ENCODE measurements at regions not wholly inside any gene's neighbourhood (a gene's known extent, or its start where the extent isn't known, plus 50 kb on each side); places are given as distances from the start of the nearest gene placed in this dataset.
"Not testable (repeated sequence)": the region's sequence is repeated elsewhere in the genome, so short reads cannot be mapped to it uniquely, and the experiment has no call there.

DNA sequence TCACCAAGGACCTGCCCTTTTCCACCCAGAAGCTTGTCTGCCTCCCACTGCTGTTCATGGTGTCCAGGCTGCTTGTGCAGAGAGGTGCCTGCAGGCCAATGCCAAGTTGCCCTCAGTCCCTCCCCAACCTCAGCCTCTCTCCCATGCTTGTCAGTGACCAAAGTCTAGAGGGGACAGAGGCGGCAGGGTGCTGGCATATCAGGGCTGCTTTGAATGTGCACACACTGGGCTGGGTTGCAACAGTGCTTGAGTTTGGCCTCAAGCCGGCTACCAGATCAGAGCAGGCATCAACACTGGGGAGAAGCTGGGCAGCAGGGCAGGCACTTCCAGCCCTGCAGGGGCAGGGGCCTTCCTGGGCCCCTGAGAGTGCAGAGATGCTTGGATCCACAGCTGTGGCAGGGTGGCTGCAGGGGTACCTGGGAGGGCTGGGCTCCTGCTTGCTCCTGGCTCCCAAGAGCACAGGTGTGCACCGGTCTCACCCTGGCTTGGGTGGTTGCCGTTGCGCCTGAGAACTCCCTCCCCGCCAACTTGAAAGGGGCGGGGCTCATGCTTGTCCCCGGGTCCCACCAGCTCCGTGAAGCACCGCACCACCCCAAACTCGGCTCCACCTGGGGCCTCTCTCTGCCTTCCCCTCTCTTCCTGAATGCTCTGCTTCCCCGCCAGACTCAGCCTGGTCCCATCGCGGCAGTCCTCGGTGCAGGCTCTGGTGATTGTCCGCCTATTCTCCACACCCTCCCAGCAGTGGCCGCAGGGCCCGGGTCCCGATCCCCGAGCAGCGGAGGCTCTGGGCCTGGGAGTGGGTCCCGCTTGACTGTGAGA is 1681.9 kb upstream of the ADGRL3 start:
- DNase-seq: no peak

DNA sequence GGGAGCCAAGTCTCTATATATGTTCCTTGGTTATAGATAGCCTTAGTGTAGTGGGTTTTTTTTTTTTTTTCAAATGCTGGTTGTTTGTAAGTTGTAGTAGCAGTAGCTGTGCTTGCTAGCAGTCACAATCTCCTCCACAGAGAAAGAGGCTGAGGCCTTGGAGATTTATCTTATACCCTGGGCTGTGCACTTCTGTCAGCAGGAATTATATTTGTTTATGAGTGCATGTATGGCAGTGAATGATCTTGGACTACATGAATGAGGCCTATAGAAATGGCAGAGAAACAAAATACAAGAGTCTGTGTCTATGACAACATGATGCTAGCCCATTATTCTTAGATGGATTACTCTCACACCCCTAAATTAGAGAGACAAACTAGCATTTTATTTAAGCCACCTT is 1674.2 kb upstream of the ADGRL3 start:
- DNase-seq: no peak

DNA sequence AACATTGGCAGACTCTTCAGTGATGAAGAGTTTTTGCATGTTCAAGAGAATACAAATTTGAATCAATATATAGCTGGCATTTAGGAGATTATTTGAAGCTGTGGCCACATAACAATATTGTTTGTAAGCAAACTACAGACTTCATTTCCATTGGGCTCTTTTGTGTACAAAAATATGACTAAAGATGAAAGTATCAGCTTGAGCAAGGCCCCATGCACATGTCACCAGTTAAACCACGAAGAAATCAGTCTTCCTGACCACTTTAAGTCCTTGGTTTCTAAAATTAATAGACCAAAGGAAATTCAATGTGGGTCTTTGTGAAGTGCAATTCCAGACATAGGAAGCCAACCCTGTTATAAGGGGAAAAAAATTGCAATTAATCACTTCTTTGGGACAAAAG is 1664.6 kb upstream of the ADGRL3 start:
- no peak for DNase-seq

DNA sequence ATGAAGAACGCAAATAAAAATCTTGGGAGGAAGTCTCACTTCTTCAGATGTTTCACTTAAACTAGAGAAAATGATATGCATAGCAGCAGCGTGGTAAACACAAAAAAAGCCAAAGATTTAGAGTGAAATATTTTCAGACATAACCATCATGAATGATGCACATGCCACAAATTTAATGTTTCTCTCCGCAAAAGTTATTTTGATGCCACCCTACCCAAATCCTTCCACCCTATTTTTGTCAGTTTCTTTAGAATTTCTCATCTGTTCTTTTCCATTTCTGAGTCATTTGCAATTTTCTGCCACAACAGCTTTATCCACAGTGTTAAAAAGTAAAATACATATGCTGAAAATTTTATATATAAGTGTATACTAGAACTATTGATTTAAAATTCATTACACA is 1663.7 kb upstream of the ADGRL3 start:
- DNase-seq: no peak

DNA sequence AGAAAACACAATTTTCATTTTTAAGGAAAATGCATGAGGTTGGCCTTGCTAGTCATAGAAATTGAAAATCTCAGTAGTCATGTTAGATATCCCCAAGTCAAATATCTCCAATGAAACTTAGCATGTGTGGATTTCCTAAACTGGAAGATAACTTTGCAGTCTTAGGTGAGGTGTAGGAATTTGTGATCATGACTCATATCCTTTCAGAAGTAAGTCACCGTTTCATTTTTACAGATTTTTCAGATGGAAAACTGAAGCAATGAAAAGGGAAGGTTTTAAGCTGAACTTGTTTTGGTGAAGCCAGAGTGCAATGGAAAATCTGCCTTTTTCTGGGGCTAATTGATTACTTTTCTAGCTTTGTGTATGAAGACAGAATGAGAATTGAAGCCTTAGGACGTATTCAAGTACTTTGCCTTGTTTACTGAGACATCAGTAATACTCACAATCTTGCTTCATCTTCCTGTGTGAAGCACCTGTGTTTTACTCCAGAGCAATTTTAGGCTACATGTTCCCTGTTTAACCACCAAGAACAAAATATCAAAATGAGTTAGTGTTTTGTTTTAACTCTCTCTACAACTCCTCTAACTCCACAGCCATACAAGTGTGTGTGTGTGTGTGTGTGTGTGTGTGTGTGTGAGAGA is 1662.8 kb upstream of the ADGRL3 start:
- no peak for DNase-seq

DNA sequence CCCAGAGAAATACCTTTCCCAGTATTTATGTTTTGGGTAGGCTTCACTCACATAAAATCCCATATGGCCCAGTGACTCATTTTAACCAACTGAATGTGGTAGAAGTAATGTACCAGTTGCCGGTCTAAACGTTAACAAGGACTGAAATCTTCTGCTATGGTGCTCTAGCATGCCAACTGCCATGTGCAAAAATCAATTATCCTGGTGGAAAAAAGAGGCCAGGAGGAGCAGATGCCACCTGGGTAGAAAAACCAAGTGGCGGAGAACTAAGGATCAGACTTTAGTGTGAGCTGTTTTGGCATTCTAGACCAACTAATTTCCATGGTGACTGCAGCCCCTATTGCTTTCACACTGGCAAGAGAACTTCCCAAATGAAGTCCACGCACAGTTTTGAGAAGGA is 1660.7 kb upstream of the ADGRL3 start:
- no peak for DNase-seq

DNA sequence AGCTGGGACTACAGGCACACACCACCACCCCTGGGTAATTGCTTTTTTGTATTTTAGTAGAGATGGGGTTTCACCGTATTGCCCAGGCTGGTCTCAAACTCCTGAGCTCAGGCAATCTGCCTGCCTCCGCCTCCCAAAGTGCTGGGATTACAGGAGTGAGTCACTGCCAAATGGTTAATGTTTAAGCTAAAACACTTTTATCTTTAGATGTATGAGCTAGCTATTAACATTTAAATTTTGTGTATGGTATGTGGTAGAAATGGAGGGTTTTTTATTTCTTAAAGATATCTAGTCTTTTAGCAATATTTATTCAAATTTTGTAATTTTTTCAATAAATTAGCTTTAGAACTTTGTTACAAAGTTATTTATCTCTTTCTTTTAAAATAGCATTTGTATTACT is 1659.8 kb upstream of the ADGRL3 start:
- no peak for DNase-seq

DNA sequence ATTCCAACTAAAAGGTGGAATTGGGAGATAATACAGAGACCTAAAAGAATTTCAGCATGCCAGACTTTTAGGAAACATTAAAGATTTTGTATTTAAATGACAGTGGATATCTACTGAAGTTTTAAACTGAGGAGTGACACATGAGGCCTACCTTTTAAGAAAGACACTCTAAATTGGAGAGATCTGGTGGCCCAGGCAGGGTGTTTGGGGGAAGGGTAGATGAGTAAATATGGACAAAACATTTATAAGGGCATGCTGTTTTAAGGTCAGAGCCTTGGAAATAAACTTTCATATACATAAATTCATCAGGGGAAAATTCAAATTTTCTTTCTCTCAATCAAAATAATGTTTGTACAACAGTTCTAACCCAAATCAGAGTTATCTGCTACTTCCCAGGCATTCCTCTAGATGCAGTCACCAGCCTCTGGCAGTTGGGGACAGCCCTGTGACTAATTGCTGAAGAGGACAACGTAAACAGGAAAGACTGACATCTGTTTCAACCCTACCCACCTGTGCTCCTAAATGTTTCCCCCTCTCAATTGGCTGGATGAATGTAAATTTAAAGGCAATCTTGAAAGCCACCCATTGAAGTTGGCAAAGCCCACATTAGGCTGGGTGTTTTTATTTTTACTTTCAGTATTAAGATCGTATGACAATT is 1646.9 kb upstream of the ADGRL3 start:
- DNase-seq: no peak

DNA sequence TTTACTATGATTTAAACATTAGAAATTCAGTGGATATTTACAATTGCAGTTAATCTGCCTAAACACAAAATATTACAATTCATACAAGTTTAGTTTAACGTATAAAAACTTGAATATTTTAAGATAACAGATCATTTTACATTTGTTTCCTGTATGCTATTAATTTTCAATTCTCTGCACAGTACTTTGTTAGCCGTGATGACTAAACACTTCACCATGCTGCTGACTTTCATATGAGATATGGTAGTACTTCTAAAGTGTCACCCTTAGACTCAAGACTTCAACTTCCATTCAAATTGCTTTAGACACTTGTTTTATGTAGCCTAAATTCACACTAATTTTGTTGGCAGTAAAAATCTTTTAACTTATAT is 1646.4 kb upstream of the ADGRL3 start:
- DNase-seq: no peak

DNA sequence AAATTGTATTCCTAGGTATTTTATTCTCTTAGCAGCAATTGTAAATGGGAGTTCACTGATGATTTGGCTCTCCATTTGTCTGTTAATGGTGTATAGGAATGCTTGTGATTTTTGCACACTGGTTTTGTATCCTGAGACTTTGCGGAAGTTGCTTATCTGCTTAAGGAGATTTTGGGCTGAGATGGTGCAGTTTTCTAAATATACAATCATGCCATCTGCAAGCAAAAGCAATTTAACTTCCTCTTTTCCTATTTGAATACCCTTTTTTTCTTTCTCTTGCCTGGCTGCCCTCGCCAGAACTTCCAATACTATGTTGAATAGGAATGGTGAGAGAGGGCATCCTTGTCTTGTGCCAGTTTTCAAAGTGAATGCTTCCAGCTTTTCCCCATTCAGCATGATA is 1643.9 kb upstream of the ADGRL3 start:
- DNase-seq: not testable (repeated sequence)

DNA sequence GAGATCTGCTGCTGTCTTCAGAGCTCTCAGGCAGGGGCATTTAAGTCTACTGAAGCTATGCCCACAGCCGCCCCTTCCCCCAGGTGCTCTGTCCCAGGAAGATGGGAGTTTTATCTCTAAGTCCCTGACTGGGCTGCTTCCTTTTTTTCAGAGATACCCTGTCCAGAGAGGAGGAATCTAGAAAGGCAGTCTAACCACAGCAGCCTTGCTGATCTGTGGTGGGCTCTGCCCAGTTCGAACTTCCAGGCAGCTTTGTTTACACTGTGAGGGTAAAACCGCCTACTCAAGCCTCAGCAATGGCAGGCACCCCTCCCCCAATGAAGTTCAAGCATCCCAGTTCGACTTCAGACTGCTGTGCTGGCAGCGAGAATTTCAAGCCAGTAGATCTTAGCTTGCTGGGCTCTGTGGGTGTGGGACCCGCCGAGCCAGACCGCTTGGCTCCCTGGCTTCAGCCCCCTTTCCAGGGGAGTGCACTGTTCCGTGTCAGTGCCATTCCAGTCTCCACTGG is 1639.9 kb upstream of the ADGRL3 start:
- not testable (repeated sequence) for DNase-seq

DNA sequence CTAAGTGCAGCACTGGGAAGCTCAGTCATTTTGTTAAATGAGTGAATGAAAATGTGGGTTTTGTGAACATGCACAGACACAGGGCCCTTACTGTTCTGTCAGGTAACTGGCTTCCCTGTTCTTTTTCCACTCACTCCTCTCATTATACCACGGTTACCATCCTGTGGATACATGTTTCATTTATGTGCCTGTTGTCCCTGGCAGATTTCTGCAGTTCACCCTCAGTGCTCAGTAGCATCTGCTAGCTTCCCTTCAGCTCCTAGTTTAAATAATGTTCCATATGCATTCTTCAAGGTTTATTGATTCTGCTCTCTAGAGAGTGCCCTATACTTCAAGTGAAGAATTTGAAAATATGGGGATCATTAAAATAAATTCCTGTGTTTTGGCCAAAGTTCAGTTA is 1634.3 kb upstream of the ADGRL3 start:
- DNase-seq: no peak

DNA sequence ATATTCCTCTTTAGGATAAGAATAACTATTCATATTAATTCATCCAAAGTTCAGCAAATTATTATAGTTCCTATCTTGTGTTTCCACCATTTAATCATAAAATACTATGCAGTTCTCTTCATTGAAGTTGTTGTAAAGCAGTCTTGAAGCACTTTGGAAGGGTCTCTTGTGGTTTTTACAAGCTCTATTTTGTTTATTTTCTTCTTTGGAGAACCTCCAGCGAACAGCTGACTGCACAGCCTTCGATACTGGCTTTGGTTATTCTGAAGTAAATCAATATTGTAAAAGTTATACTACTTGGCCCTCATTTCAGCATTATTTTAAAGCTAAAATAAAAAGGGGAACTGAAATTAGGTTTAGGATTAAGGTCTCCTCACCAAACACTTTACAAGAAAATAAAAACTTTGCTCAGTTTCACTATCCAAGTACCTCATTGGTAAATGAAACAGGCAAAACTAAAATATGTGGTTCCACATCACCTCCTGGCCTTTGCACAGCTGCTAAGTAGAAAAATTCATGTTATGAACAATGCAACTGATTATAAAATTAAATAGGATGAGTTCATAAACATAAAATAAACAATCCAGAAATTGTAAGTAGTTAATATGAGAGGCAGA is 1629.2 kb upstream of the ADGRL3 start:
- no peak for DNase-seq

DNA sequence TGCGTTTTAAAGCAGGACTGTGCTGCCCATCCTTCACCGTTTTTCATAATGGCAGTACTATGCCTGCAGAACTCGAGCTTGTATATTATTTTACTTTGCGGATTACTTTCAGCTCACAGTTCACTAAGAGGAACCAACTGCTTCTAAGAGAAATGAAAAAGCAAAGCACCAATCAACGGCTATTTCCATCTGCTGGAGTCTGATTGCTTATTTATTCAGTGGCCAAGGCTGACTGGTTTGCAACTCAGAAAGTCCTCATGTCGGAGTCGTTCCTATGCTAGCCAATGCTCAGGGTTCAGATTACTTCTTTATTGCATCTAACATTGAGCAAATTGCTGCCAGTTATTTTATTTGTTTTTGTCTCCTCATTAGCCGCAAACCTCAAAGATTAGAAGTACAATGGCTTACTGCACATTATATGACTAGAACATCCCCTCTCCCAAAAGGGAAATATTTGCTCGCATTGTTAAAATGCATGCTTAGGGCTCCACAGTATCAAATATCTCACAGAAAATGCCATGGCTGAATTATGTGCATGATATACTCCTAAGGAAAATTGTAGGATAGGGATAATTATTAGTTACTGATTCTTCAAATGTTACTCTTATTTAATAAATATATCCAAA is 1628.2 kb upstream of the ADGRL3 start:
- DNase-seq: peak; percentile 32

DNA sequence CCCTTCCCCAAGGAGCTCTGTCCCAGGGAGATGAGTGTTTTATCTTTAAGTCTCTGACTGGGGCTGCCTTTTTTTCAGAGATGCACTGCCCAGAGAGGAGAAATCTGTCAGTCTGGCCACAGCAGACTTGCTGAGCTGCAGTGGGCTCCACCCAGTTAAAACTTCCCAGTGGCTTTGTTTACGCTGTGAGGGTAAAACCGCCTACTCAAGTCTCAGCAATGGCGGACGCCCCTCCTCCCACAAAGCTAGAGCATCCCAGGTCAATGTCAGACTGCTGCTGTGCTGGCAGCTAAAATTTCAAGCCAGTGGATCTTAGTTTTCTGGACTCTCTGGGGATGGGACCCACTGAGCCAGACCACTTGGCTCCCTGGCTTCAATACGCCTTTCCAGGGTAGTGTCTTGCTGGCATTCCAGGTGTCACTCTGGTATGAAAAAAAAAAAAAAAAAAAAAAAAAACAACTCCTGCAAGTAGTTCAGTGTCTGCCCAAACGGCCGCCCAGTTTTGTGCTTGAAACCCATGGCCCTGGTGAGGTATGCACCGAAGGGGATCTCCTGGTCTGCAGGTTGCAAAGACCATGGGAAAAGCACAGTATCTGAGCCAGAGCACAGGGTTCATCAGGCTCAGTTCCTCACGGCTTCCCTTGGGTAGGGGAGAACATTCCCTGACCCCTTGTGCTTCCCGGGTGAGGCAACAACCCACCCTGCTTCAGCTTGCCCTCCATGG is 1616.1 kb upstream of the ADGRL3 start:
- DNase-seq: no peak

DNA sequence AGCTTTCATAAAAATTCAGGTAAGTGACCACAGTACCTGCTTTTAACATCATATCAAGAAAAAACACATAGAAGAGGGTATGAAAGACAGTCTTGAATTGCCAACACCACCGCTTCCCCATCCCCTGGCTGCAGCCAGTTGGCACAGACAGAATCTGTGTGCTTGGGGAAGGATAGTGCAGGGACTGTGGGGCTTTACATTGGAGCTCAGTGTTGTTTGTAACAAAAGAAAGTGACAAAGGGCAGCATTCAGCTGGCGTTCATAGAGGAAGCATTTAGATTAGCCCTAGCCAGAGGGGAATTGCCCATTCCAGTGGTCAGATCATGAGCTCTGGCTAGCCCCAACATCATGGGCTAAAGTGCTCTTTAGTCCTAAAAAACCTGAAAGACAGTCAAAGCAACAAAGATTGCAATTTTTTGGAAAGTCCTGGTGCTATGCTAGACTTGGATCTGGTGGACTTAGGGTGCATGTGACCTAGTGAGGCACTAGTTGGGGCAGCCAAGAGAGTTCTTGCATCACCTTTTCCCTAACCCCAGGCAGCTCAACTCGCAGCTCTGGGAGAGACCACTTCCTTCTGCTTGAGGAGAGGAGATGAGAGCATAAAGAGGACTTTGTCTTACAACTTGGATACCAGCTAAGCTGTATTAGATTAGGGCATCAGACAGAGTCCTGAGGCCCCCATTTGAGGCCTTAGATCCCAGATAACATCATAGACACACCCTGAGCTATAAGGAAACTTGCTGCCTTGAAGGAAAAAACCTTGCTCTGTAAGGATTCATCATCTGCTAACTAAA is 1602.4 kb upstream of the ADGRL3 start:
- DNase-seq: no peak

DNA sequence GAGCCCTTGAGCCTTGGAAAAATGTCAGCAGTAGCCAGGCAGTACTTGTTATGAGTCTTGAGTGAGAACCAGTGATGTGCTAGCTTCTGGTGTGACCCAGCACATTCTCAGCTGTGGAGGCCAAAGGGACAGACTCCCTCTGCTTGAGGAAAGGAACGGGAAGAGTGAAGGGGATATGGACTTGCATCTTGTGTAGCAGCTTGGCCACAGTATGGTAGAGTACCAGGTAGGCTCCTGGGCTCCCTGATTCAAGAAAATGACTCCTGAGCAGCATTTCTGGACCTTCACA is 1601.9 kb upstream of the ADGRL3 start:
- DNase-seq: no peak

DNA sequence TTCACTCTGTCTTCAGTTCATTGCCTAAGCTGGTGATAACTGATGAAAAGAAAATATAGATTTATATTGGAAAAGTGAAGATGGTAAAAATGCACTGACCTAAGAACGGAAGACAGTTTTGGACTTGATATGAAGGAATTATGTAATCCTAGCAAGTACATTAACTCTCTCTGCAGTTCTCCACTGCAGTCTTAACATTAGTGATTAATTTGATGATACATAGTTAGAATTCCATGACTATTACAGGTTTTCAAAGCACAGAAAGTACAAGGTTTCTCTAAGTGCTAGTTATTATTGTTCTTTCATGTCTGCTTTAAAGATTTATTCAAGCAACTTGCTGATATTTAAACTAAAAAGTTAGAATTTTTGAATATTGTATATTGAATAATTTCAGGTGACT is 1591.7 kb upstream of the ADGRL3 start:
- no peak for DNase-seq

DNA sequence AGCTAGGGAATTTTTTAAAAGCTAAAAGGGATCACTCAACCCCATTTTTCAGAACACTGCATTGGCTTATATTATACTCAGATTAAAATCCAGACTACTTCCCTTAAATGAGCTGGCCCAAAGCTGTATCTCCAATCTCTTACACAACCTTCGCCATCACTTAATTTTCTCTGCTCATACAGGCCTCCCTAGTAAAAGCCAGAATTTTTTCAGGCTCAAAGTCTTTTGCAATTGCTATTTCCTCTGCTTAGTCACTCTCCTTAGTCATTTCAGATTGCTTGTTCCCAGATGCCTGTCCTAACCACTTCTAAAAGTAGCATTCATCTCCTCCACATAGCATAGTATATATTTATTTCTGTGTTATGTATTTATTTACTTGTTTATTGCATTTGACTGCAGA is 1587.9 kb upstream of the ADGRL3 start:
- no peak for DNase-seq

DNA sequence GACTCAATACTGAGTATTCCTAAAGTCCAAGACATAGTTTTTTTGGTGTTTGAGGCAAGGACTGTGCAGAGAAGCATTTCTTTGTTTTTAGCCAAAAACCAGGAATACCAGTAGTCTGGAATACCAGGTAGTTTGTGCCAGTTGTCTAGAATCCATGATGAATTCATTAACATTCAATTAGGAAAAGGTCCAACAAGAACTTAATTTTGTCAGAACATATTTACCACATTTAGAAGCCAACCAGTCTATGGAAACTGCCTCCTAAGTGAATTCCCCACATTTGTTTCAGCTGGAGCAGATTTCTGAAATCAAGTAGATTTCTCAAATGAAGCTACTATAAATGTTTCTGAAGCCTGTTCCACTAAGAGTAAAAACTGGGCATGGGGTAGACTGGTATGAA is 1584.8 kb upstream of the ADGRL3 start:
- no peak for DNase-seq

DNA sequence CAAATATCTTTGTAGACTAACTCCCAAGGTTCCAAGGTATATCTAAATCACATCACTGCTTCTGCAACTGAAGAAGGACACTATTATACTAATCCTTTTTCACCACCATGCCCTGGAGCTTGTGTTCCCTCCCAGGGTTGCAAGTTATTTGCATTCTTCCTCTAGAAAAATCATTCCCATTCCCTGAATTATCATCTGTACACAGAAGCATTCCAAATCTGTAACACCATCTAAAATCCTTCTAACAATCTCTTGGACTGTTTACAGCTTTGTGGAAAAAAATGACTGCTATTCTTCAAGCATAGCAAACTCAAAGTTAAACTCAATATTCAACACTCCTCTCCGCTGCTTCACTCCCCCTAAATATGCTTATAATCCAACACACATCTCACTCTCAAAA is 1570.8 kb upstream of the ADGRL3 start:
- DNase-seq: no peak

DNA sequence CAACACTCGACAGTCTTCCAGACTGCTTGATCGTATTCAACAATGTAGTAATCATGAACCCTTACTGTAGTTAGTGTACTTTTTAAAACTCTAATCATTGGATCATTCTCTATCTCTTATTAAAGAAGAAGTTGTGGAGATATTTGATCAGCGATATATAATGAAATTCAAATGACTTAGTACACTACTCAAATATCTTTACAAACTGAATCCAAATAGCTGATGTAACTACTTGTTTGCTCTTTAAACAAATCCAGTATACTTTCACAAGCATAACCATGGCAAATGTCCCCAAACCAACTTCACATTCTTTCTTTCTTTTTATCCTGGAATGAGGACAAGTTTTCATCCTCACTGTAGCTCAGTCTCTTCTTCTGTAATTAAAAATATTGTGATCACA is 1569.9 kb upstream of the ADGRL3 start:
- DNase-seq: no peak
